OCI-LY7 (cell line): ENCODE measurements at regions not wholly inside any gene's neighbourhood (a gene's known extent, or its start where the extent isn't known, plus 50 kb on each side); places are given as distances from the start of the nearest gene placed in this dataset.
"Not testable (repeated sequence)": the region's sequence is repeated elsewhere in the genome, so short reads cannot be mapped to it uniquely, and the experiment has no call there.

Experiments
- CTCF ChIP-seq: fragments of 200-600 bp; sonication (generic); conservative IDR thresholded peaks from 2 replicates; pipeline ENCODE4 v1.5.1; 2014; ENCODE audit warnings: mild to moderate bottlenecking, antibody characterized with exemption, low read length, moderate library complexity, mixed read lengths
- EZH2phosphoT487 ChIP-seq: fragments of 200-600 bp; sonication (generic); IDR thresholded peaks from 2 replicates; pipeline ENCODE4 v1.6.1; 2018; ENCODE audit warnings: low read depth, borderline replicate concordance, mild to moderate bottlenecking, mixed run types, antibody characterized with exemption, low read length, moderate library complexity, mixed read lengths

- not testable (repeated sequence) for TF ChIP-seq EZH2phosphoT487, CTCF
Measured at GRCh38 chrX:144202726-144203125, 318.9 kb downstream of the UBE2NL start.
